WTC11 (cell line): ENCODE measurements at regions not wholly inside any gene's neighbourhood (a gene's known extent, or its start where the extent isn't known, plus 50 kb on each side); places are given as distances from the start of the nearest gene placed in this dataset.

Experiments
- ATAC-seq: fragments of 200-7000 bp; cut with Tn5 transposase; 2 replicates; pipeline ENCODE4 v1.10.0; 2021; ENCODE audit warnings: mild to moderate bottlenecking, moderate library complexity
- CTCF ChIA-PET: fragments of 300-600 bp; sonication (Branson Sonifier 250); formaldehyde crosslinking; loops from one replicate; lab custom pipeline; 2021; ENCODE audit warnings: antibody characterized with exemption; lab: Charles Lee
- POLR2A ChIA-PET: fragments of 350-600 bp; sonication (Branson Sonifier 250); formaldehyde crosslinking; loops from one replicate; lab custom pipeline; 2021; ENCODE audit warnings: antibody characterized with exemption; lab: Charles Lee
- DNase-seq: peaks from one replicate; pipeline ENCODE4 v3.0.0; 2021; ENCODE audit warnings: low spot score
- H3K27ac Mint-ChIP-seq: 2 replicates; pipeline ENCODE4 v1.8.0; 2021; ENCODE audit warnings: mixed read lengths
- H3K27me3 Mint-ChIP-seq: 2 replicates; pipeline ENCODE4 v1.8.0; 2021; ENCODE audit warnings: low read depth, mild to moderate bottlenecking, moderate library complexity, mixed read lengths
- H3K36me3 Mint-ChIP-seq: 2 replicates; pipeline ENCODE4 v1.8.0; 2021; ENCODE audit warnings: mixed read lengths
- H3K4me1 Mint-ChIP-seq: 2 replicates; pipeline ENCODE4 v1.8.0; 2022; ENCODE audit warnings: mixed read lengths
- H3K4me3 Mint-ChIP-seq: 2 replicates; pipeline ENCODE4 v1.8.0; 2021; ENCODE audit warnings: mild to moderate bottlenecking, moderate library complexity, mixed read lengths
- H3K9me3 Mint-ChIP-seq: 2 replicates; pipeline ENCODE4 v1.8.0; 2021; ENCODE audit warnings: mixed read lengths
- ATF1 ChIP-seq: sonication (generic); formaldehyde crosslinking; IDR thresholded peaks from 2 replicates; pipeline ENCODE4 v1.8.1; 2023; ENCODE audit warnings: mild to moderate bottlenecking, moderate library complexity, missing genetic modification reagents
- ELF4 ChIP-seq: sonication (generic); formaldehyde crosslinking; IDR thresholded peaks from 2 replicates; pipeline ENCODE4 v1.8.1; 2022; ENCODE audit warnings: low read depth, mild to moderate bottlenecking, moderate library complexity, missing genetic modification reagents
- ETV6 ChIP-seq: sonication (generic); formaldehyde crosslinking; IDR thresholded peaks from 2 replicates; pipeline ENCODE4 v1.8.1; 2022; ENCODE audit warnings: mild to moderate bottlenecking, missing genetic modification reagents
- NFATC4 ChIP-seq: fragments of 250-450 bp; sonication (Bioruptor Pico); IDR thresholded peaks from 2 replicates; pipeline ENCODE4 v1.9.0; 2021; ENCODE audit warnings: mild to moderate bottlenecking
- NFYB ChIP-seq: sonication (generic); formaldehyde crosslinking; conservative IDR thresholded peaks from 2 replicates; pipeline ENCODE4 v1.8.0; 2022; ENCODE audit warnings: low read depth, missing genetic modification reagents
- NR1H2 ChIP-seq: sonication (generic); formaldehyde crosslinking; IDR thresholded peaks from 2 replicates; pipeline ENCODE4 v1.9.0; 2021; ENCODE audit warnings: mild to moderate bottlenecking, moderate library complexity, missing genetic modification reagents
- RORB ChIP-seq: fragments of 250-450 bp; sonication (Bioruptor Pico); IDR thresholded peaks from 2 replicates; pipeline ENCODE4 v1.9.0; 2021; ENCODE audit warnings: mild to moderate bottlenecking
- TP53 ChIP-seq: sonication (generic); formaldehyde crosslinking; IDR thresholded peaks from 2 replicates; pipeline ENCODE4 v1.8.1; 2023; ENCODE audit warnings: mild to moderate bottlenecking, missing genetic modification reagents
- ZNF423 ChIP-seq: fragments of 250-450 bp; sonication (Bioruptor Pico); IDR thresholded peaks from 2 replicates; pipeline ENCODE4 v2.1.2; 2022; ENCODE audit warnings: mild to moderate bottlenecking, moderate library complexity
- TF ChIP-seq, protein P1 (sequence below): sonication (generic); formaldehyde crosslinking; IDR thresholded peaks from 2 replicates; pipeline ENCODE4 v1.8.1; 2022; ENCODE audit warnings: low read depth, missing genetic modification reagents, borderline replicate concordance
- TF ChIP-seq, protein P2 (sequence below): sonication (generic); formaldehyde crosslinking; IDR thresholded peaks from 2 replicates; pipeline ENCODE4 v1.8.1; 2023; ENCODE audit warnings: mild to moderate bottlenecking, missing genetic modification reagents, moderate library complexity
- TF ChIP-seq, protein P3 (sequence below): sonication (generic); formaldehyde crosslinking; conservative IDR thresholded peaks from 2 replicates; pipeline ENCODE4 v1.8.1; 2023; ENCODE audit warnings: mild to moderate bottlenecking, low read depth, missing genetic modification reagents, moderate library complexity
- TF ChIP-seq, protein P4 (sequence below): fragments of 200-600 bp; IDR thresholded peaks from 2 replicates; pipeline ENCODE4 v1.8.0; 2022; ENCODE audit warnings: antibody characterized with exemption

DNA sequence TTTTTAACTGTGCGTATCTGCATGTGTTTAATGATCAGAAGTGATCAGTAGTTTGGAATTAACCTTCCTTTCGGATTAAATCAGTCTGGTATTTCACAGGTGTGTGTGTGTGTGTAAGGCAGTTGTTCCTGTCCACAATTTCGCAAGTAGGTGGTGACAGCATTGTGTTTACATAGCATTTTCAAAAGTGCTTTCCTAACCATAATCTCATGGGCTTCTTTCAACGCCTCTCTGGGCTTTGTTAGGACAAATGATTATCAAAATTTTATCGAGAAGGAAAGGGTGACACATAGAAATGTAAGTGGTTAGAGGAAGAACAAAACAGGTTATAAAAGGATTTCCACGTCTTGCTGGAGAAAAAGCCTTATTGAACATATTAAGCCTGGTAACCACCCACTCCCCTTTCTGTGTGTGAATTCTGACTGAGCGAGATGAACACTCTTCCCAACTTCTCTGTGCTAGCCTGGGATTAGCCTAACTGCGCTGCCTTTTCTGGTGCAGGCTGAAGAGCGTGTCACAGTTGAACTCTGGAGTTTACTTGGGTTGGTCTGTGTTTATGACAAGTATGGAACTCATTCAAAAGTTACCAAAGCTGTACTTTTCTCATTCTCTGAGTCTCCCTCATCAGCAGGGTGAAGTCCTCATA, 292.3 kb upstream of the PITRM1 start:
- Mint-ChIP-seq H3K4me1 (peaks cover 35% of the 10 kb centered on the region), H3K27me3 (no peaks in the 10 kb centered on the region), H3K4me3 (no peak overlapping the region), H3K9me3 (0 out of 2 replicates have a peak, but pooled peaks cover 5% of the 10 kb centered on the region), H3K27ac (no peak overlapping the region), H3K36me3 (no peaks in the 10 kb centered on the region)
- ChIA-PET POLR2A (no interaction called here), CTCF (no interaction called here)
- ATAC-seq = no peak
- no peak for DNase-seq
- TF ChIP-seq RORB (CRISPR knock-in tag) (no peak), ETV6 (CRISPR knock-in tag) (no peak), NR1H2 (no peak), TP53 (CRISPR knock-in tag) (no peak), ATF1 (no peak), ZNF423 (CRISPR knock-in tag) (no peak)
- TF ChIP-seq, protein P1, sequence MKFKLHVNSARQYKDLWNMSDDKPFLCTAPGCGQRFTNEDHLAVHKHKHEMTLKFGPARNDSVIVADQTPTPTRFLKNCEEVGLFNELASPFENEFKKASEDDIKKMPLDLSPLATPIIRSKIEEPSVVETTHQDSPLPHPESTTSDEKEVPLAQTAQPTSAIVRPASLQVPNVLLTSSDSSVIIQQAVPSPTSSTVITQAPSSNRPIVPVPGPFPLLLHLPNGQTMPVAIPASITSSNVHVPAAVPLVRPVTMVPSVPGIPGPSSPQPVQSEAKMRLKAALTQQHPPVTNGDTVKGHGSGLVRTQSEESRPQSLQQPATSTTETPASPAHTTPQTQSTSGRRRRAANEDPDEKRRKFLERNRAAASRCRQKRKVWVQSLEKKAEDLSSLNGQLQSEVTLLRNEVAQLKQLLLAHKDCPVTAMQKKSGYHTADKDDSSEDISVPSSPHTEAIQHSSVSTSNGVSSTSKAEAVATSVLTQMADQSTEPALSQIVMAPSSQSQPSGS (CRISPR knock-in tag) = no peak
- TF ChIP-seq, protein P2, sequence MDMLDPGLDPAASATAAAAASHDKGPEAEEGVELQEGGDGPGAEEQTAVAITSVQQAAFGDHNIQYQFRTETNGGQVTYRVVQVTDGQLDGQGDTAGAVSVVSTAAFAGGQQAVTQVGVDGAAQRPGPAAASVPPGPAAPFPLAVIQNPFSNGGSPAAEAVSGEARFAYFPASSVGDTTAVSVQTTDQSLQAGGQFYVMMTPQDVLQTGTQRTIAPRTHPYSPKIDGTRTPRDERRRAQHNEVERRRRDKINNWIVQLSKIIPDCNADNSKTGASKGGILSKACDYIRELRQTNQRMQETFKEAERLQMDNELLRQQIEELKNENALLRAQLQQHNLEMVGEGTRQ = no peak
- TF ChIP-seq, all 79 proteins: peak for 0

DNA sequence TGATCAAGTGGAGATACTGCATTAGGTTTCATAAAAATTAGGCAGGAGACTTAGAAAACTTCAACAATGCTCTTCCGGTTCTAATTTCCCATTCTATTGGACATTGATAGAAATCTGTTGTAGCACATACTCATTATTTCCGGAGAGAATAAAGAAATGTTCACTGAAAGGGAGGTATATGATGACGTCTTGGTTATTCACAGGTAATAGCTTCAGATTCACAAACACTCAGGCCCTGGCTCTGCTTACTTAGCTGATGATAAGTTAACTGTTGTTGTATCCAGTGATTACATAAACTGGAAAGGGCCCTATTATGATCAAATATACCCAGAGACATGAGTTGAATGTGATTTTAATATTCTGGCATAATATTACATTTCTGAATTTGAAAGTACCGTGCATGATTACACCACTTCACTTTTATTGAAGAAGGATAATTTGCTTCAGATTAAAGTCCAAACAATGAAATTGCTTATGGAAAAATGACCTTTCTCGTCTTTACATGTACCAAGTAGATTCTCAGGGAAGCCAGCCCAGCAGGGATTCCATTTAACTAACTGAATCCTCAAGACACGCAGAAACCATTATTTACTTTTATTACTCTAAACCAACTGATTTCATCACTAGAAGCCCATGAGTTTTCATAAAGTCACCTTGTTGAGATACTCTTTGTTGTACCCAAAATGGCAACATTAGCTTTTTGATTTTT, 288.0 kb upstream of the PITRM1 start:
- peaks cover 32% of the 10 kb centered on the region for H3K9me3 Mint-ChIP-seq
- H3K36me3 Mint-ChIP-seq = peaks cover 12% of the 10 kb centered on the region
- H3K27me3 Mint-ChIP-seq = no peaks in the 10 kb centered on the region
- H3K27ac Mint-ChIP-seq = no peak overlapping the region
- ATAC-seq (no peak), DNase-seq (no peak)
- ChIA-PET CTCF (interaction anchor here (1.2 kb wide), 1 partner anchor 16 kb away, joined by 3 read pairs; no protein-coding TSS in a partner anchor), POLR2A (no interaction called here)
- no peak overlapping the region for H3K4me3 Mint-ChIP-seq
- TF ChIP-seq NFATC4 (CRISPR knock-in tag) (no peak), ELF4 (CRISPR knock-in tag) (no peak), NFYB (no peak)
- TF ChIP-seq, protein P3, sequence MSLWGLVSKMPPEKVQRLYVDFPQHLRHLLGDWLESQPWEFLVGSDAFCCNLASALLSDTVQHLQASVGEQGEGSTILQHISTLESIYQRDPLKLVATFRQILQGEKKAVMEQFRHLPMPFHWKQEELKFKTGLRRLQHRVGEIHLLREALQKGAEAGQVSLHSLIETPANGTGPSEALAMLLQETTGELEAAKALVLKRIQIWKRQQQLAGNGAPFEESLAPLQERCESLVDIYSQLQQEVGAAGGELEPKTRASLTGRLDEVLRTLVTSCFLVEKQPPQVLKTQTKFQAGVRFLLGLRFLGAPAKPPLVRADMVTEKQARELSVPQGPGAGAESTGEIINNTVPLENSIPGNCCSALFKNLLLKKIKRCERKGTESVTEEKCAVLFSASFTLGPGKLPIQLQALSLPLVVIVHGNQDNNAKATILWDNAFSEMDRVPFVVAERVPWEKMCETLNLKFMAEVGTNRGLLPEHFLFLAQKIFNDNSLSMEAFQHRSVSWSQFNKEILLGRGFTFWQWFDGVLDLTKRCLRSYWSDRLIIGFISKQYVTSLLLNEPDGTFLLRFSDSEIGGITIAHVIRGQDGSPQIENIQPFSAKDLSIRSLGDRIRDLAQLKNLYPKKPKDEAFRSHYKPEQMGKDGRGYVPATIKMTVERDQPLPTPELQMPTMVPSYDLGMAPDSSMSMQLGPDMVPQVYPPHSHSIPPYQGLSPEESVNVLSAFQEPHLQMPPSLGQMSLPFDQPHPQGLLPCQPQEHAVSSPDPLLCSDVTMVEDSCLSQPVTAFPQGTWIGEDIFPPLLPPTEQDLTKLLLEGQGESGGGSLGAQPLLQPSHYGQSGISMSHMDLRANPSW (CRISPR knock-in tag) = no peak
- TF ChIP-seq, protein P1 (CRISPR knock-in tag) = no peak
- TF ChIP-seq, protein P4, sequence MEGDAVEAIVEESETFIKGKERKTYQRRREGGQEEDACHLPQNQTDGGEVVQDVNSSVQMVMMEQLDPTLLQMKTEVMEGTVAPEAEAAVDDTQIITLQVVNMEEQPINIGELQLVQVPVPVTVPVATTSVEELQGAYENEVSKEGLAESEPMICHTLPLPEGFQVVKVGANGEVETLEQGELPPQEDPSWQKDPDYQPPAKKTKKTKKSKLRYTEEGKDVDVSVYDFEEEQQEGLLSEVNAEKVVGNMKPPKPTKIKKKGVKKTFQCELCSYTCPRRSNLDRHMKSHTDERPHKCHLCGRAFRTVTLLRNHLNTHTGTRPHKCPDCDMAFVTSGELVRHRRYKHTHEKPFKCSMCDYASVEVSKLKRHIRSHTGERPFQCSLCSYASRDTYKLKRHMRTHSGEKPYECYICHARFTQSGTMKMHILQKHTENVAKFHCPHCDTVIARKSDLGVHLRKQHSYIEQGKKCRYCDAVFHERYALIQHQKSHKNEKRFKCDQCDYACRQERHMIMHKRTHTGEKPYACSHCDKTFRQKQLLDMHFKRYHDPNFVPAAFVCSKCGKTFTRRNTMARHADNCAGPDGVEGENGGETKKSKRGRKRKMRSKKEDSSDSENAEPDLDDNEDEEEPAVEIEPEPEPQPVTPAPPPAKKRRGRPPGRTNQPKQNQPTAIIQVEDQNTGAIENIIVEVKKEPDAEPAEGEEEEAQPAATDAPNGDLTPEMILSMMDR = no peak
- peaks cover 9% of the 10 kb centered on the region for H3K4me1 Mint-ChIP-seq
